ENCODE measurements at regions not wholly inside any gene's neighbourhood (a gene's known extent, or its start where the extent isn't known, plus 50 kb on each side); places are given as distances from the start of the nearest gene placed in this dataset.
"Not testable (repeated sequence)": the region's sequence is repeated elsewhere in the genome, so short reads cannot be mapped to it uniquely, and the experiment has no call there.

DNA sequence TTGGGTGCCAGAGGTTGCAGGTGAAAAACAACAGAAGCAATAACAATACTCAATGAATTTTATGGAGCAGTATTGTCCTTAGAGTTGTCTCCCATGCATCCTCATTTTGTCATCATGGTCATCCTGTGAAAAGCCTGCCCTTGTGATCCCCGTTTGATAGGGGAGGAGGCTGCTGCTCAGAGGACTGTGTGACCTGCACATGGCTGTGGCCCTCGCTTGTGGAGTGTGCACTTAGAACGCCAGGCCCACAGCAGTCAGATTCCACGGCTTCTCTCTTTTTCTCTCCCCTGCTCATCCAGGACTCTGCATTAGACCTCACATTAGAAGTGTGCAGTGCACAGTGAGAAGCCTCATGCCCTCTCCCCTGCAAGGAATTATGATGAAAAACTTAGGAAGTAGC is 491.1 kb upstream of the KLF6 start:
- H3K27ac ChIP-seq, result no peak overlapping the region
- no peak overlapping the region for H3K9ac ChIP-seq
- H3K9me2 ChIP-seq (ENCODE audit: insufficient read depth), result no peaks in the 10 kb centered on the region
- no peaks in the 10 kb centered on the region for H3K9me3 ChIP-seq (ENCODE audit: low read depth)
- H3K79me2 ChIP-seq (ENCODE audit: insufficient read depth), result no peaks in the 10 kb centered on the region
- H4K20me1 ChIP-seq (ENCODE audit: insufficient read depth), result no peaks in the 10 kb centered on the region
- H3K27me3 ChIP-seq (replicated peaks; ENCODE audit: insufficient read depth), result no peaks in the 10 kb centered on the region
- no peak overlapping the region for H3K4me3 ChIP-seq
- H3F3A ChIP-seq (ENCODE audit: insufficient read depth), result no peaks in the 10 kb centered on the region; the same call in 1 of the 2 replicates
- no peaks in the 10 kb centered on the region for H3K36me3 ChIP-seq (ENCODE audit: low read depth)
- no peak for DNase-seq
- H2AFZ ChIP-seq, result no peak overlapping the region
- 88 to 90% methylated on average over 4 of the region's 4 CpGs for WGBS, 2 experiments (ENCODE audit: low coverage in 1 of 2, low lambda C conversion rate in 2 of 2, missing lambda C conversion rate in 2 of 2)
- in situ Hi-C loops (cut with MboI), result no loop called here
- no peak overlapping the region for H3K4me2 ChIP-seq (ENCODE audit: unreplicated experiment)
- no peak for TF ChIP-seq EZH2phosphoT487 (IDR thresholded peaks at IDR 0.05; ENCODE audit: insufficient read depth, low read depth)
- TF ChIP-seq EZH2 (IDR thresholded peaks at IDR 0.05; ENCODE audit: insufficient read depth, poor library complexity, severe bottlenecking), result no peak
- peaks cover 19% of the 10 kb centered on the region for H3K4me1 ChIP-seq (ENCODE audit: insufficient read depth)

DNA sequence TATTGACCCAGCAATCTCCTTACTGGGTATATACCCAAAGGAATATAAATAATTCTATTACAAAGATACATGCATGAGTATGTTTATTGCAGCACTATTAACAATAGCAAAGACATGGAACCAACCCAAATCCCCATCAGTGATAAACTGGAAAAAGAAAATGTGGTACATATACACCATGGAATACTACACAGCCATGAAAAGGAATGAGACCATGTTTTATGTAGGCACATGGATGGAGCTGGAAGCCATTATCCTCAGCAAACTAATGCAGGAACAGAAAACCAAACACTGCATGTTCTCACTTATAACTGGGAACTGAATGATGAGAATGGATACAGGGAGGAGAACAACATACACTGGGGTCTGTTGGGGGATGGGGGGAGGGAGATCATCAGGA is 489.7 kb upstream of the KLF6 start:
- H3K27ac ChIP-seq; H2AFZ ChIP-seq; H3K9ac ChIP-seq; H3K9me2 ChIP-seq (ENCODE audit: insufficient read depth); H3K4me2 ChIP-seq (ENCODE audit: unreplicated experiment); in situ Hi-C loops (cut with MboI); H3K4me3 ChIP-seq; H3K9me3 ChIP-seq (ENCODE audit: low read depth); H3K36me3 ChIP-seq (ENCODE audit: low read depth); DNase-seq; H4K20me1 ChIP-seq (ENCODE audit: insufficient read depth); H3K27me3 ChIP-seq (replicated peaks; ENCODE audit: insufficient read depth); H3K79me2 ChIP-seq (ENCODE audit: insufficient read depth): not testable (repeated sequence)
- peaks cover 10% of the 10 kb centered on the region; the same call in 1 of the 2 replicates for H3F3A ChIP-seq (ENCODE audit: insufficient read depth)
- peaks cover 17% of the 10 kb centered on the region for H3K4me1 ChIP-seq (ENCODE audit: insufficient read depth)

DNA sequence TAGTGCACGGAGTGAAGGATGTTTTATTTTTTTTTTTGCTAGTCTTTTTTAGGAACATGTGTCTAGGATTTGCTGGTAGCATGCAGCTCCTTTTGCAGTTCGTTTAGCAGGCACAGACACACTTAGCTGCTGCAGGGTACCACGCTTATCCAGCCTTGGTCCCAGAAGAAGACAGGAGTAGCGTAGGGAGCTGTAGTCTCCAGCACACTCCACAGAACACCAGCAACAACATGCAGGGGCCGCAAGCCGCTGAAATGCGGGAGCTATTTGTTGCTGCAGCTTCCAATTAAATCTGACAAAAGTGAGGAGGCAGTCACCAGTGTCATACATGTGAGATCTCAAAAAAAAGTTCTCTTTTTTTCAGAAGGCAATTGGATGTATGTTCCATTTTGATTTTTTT is 486.2 kb upstream of the KLF6 start:
- 93 to 94% methylated on average over 7 of the region's 7 CpGs for WGBS, 2 experiments (ENCODE audit: low coverage in 1 of 2, low lambda C conversion rate in 2 of 2, missing lambda C conversion rate in 2 of 2)
- peaks cover 23% of the 10 kb centered on the region for H3F3A ChIP-seq (ENCODE audit: insufficient read depth)

DNA sequence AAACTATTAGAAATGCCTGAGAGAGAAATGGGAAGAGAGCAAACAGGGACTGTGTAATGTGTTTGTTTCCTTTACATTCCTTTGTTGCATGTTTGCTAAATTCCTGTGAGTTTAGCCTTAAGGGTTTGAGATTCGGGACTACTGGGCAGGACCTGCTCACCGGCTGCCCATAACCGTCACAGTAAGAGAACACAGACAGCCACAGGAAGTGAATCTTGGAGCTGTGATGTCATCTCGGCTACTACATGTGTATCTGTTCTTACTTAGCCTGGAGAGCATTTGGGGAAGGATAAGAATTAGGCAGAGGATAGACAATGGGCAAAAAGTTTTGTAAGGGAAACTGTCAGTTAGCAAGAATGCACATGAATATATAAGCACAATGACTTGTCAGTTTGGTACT is 485.1 kb upstream of the KLF6 start:
- peak; percentile 91 for DNase-seq
- H3F3A ChIP-seq (ENCODE audit: insufficient read depth), result peaks cover 23% of the 10 kb centered on the region
- H3K79me2 ChIP-seq (ENCODE audit: insufficient read depth), result no peaks in the 10 kb centered on the region
- no peaks in the 10 kb centered on the region for H3K9me2 ChIP-seq (ENCODE audit: insufficient read depth)
- H3K4me2 ChIP-seq (ENCODE audit: unreplicated experiment), result peak overlapping the region; percentile 45
- WGBS, 2 experiments (ENCODE audit: low coverage in 1 of 2, low lambda C conversion rate in 2 of 2, missing lambda C conversion rate in 2 of 2), result 0 to 4% methylated on average over 4 of the region's 4 CpGs
- peak overlapping the region; percentile 40; the same call in 1 of the 2 replicates for H3K9ac ChIP-seq
- H2AFZ ChIP-seq, result peak overlapping the region; percentile 65
- H4K20me1 ChIP-seq (ENCODE audit: insufficient read depth), result no peaks in the 10 kb centered on the region
- H3K9me3 ChIP-seq (ENCODE audit: low read depth), result no peaks in the 10 kb centered on the region
- no peak for TF ChIP-seq EZH2phosphoT487 (IDR thresholded peaks at IDR 0.05; ENCODE audit: insufficient read depth, low read depth)
- TF ChIP-seq EZH2 (IDR thresholded peaks at IDR 0.05; ENCODE audit: insufficient read depth, poor library complexity, severe bottlenecking), result no peak
- H3K4me3 ChIP-seq, result no peak overlapping the region
- H3K4me1 ChIP-seq (ENCODE audit: insufficient read depth), result peaks cover 25% of the 10 kb centered on the region
- H3K36me3 ChIP-seq (ENCODE audit: low read depth), result no peaks in the 10 kb centered on the region
- H3K27ac ChIP-seq, result peak overlapping the region; percentile 42; the same call in 1 of the 2 replicates
- in situ Hi-C loops (cut with MboI), result no loop called here
- no peaks in the 10 kb centered on the region for H3K27me3 ChIP-seq (replicated peaks; ENCODE audit: insufficient read depth)

More for the DNA sequence above, 486.2 kb upstream of the KLF6 start:
- TF ChIP-seq EZH2phosphoT487 (IDR thresholded peaks at IDR 0.05; ENCODE audit: insufficient read depth, low read depth), result no peak
- TF ChIP-seq EZH2 (IDR thresholded peaks at IDR 0.05; ENCODE audit: insufficient read depth, poor library complexity, severe bottlenecking), result no peak
- H3K9ac ChIP-seq, result no peak overlapping the region
- H2AFZ ChIP-seq, result no peak overlapping the region
- no peak overlapping the region for H3K4me2 ChIP-seq (ENCODE audit: unreplicated experiment)
- no peaks in the 10 kb centered on the region for H3K9me2 ChIP-seq (ENCODE audit: insufficient read depth)
- no peak for DNase-seq
- no peak overlapping the region for H3K4me3 ChIP-seq
- no peaks in the 10 kb centered on the region for H4K20me1 ChIP-seq (ENCODE audit: insufficient read depth)
- no peaks in the 10 kb centered on the region for H3K79me2 ChIP-seq (ENCODE audit: insufficient read depth)
- H3K27me3 ChIP-seq (replicated peaks; ENCODE audit: insufficient read depth), result no peaks in the 10 kb centered on the region
- H3K4me1 ChIP-seq (ENCODE audit: insufficient read depth), result peaks cover 25% of the 10 kb centered on the region
- H3K27ac ChIP-seq, result no peak overlapping the region
- H3K36me3 ChIP-seq (ENCODE audit: low read depth), result no peaks in the 10 kb centered on the region
- in situ Hi-C loops (cut with MboI), result no loop called here
- no peaks in the 10 kb centered on the region for H3K9me3 ChIP-seq (ENCODE audit: low read depth)

DNA sequence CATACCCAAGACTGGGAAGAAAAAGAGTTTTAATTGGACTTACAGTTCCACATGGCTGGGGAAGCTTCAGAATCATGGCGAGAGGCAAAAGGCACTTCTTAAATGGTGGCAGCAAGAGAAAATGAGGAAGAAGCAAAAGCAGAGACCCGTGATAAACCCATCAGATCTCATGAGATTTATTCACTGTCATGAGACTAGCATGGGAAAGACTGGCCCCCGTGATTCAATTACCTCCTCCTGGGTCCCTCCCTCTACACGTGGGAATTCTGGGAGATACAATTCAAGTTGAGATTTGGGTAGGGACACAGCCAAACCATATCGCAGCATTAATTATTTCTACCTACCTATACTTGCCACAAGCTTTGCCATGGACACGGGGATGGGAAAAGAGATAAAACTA is 483.5 kb upstream of the KLF6 start:
- peaks cover 23% of the 10 kb centered on the region for H3F3A ChIP-seq (ENCODE audit: insufficient read depth)
- H3K4me1 ChIP-seq (ENCODE audit: insufficient read depth), result peaks cover 25% of the 10 kb centered on the region
- H3K79me2 ChIP-seq (ENCODE audit: insufficient read depth); H3K9ac ChIP-seq; H3K4me2 ChIP-seq (ENCODE audit: unreplicated experiment); H3K9me2 ChIP-seq (ENCODE audit: insufficient read depth); in situ Hi-C loops (cut with MboI); H3K9me3 ChIP-seq (ENCODE audit: low read depth); H3K27ac ChIP-seq; H3K4me3 ChIP-seq; H3K36me3 ChIP-seq (ENCODE audit: low read depth); H2AFZ ChIP-seq; H4K20me1 ChIP-seq (ENCODE audit: insufficient read depth); DNase-seq; H3K27me3 ChIP-seq (replicated peaks; ENCODE audit: insufficient read depth): not testable (repeated sequence)
- WGBS, 2 experiments (ENCODE audit: low coverage in 1 of 2, low lambda C conversion rate in 2 of 2, missing lambda C conversion rate in 2 of 2), result 96 to 99% methylated on average over 6 of the region's 6 CpGs
